ENCODE measurements at regions not wholly inside any gene's neighbourhood (a gene's known extent, or its start where the extent isn't known, plus 50 kb on each side); places are given as distances from the start of the nearest gene placed in this dataset.
A peak's percentile ranks its signal among the peaks of the same experiment; 100 is the strongest.
"Not testable (repeated sequence)": the region's sequence is repeated elsewhere in the genome, so short reads cannot be mapped to it uniquely, and the experiment has no call there.

- H3K27ac ChIP-seq (ENCODE audit: low read depth, low read length), result no peak overlapping the region
- no peaks in the 10 kb centered on the region for H3K9me3 ChIP-seq (ENCODE audit: control insufficient read depth, insufficient read depth, low read length)
- H3K9ac ChIP-seq (ENCODE audit: low read depth, low read length), result no peak overlapping the region
- no peak overlapping the region for H3K4me3 ChIP-seq (ENCODE audit: low read depth, low read length)
- H3K36me3 ChIP-seq (ENCODE audit: control insufficient read depth, insufficient read depth, low read length), result no peaks in the 10 kb centered on the region
- 0 out of 2 replicates have a peak, but pooled peaks cover 3% of the 10 kb centered on the region for H3K4me1 ChIP-seq (ENCODE audit: control insufficient read depth, insufficient read depth, low read length)
- H3K27me3 ChIP-seq (ENCODE audit: control insufficient read depth, insufficient read depth, low read length), result no peaks in the 10 kb centered on the region
Observed at GRCh38 chr9:124137944-124138335, 119.8 kb upstream of the NEK6 start.

- Histone ChIP-seq H3K36me3 (ENCODE audit: control insufficient read depth, insufficient read depth, low read length) (no peaks in the 10 kb centered on the region), H3K4me1 (ENCODE audit: control insufficient read depth, insufficient read depth, low read length) (no peaks in the 10 kb centered on the region), H3K9ac (ENCODE audit: low read depth, low read length) (no peak overlapping the region), H3K27ac (ENCODE audit: low read depth, low read length) (no peak overlapping the region), H3K9me3 (ENCODE audit: control insufficient read depth, insufficient read depth, low read length) (no peaks in the 10 kb centered on the region), H3K4me3 (ENCODE audit: low read depth, low read length) (no peak overlapping the region), H3K27me3 (ENCODE audit: control insufficient read depth, insufficient read depth, low read length) (no peaks in the 10 kb centered on the region)
Observed at GRCh38 chr9:124139001-124139400, 118.7 kb upstream of the NEK6 start.

- Histone ChIP-seq H3K9ac (ENCODE audit: low read depth, low read length) (no peak overlapping the region), H3K4me1 (ENCODE audit: control insufficient read depth, insufficient read depth, low read length) (no peaks in the 10 kb centered on the region), H3K9me3 (ENCODE audit: control insufficient read depth, insufficient read depth, low read length) (no peaks in the 10 kb centered on the region), H3K27ac (ENCODE audit: low read depth, low read length) (no peak overlapping the region), H3K27me3 (ENCODE audit: control insufficient read depth, insufficient read depth, low read length) (no peaks in the 10 kb centered on the region), H3K36me3 (ENCODE audit: control insufficient read depth, insufficient read depth, low read length) (no peaks in the 10 kb centered on the region), H3K4me3 (ENCODE audit: low read depth, low read length) (no peak overlapping the region)
Observed at GRCh38 chr9:124140941-124141568, 116.7 kb upstream of the NEK6 start.

- H3K4me3 ChIP-seq (ENCODE audit: low read depth, low read length); H3K9ac ChIP-seq (ENCODE audit: low read depth, low read length): not testable (repeated sequence)
- H3K27ac ChIP-seq (ENCODE audit: low read depth, low read length), result peak overlapping the region; percentile 21
Observed at GRCh38 chr9:124144561-124145123, 113.1 kb upstream of the NEK6 start.

GRCh38 chr9:124146031-124146561 lies 111.7 kb upstream of the NEK6 start:
- H3K27ac ChIP-seq (ENCODE audit: low read depth, low read length), result no peak overlapping the region
- H3K9ac ChIP-seq (ENCODE audit: low read depth, low read length), result no peak overlapping the region
- H3K4me3 ChIP-seq (ENCODE audit: low read depth, low read length), result no peak overlapping the region
- H3K4me1 ChIP-seq (ENCODE audit: control insufficient read depth, insufficient read depth, low read length), result no peaks in the 10 kb centered on the region
- no peaks in the 10 kb centered on the region for H3K27me3 ChIP-seq (ENCODE audit: control insufficient read depth, insufficient read depth, low read length)
- no peaks in the 10 kb centered on the region for H3K9me3 ChIP-seq (ENCODE audit: control insufficient read depth, insufficient read depth, low read length)
- H3K36me3 ChIP-seq (ENCODE audit: control insufficient read depth, insufficient read depth, low read length), result no peaks in the 10 kb centered on the region

More at GRCh38 chr9:124144561-124145123, 113.1 kb upstream of the NEK6 start:
- H3K9me3 ChIP-seq (ENCODE audit: control insufficient read depth, insufficient read depth, low read length); H3K4me1 ChIP-seq (ENCODE audit: control insufficient read depth, insufficient read depth, low read length); H3K27me3 ChIP-seq (ENCODE audit: control insufficient read depth, insufficient read depth, low read length); H3K36me3 ChIP-seq (ENCODE audit: control insufficient read depth, insufficient read depth, low read length): not testable (repeated sequence)

GRCh38 chr9:124149992-124150391 lies 107.8 kb upstream of the NEK6 start:
- Histone ChIP-seq H3K27ac (ENCODE audit: low read depth, low read length) (no peak overlapping the region), H3K9ac (ENCODE audit: low read depth, low read length) (no peak overlapping the region), H3K9me3 (ENCODE audit: control insufficient read depth, insufficient read depth, low read length) (no peaks in the 10 kb centered on the region), H3K27me3 (ENCODE audit: control insufficient read depth, insufficient read depth, low read length) (no peaks in the 10 kb centered on the region), H3K4me1 (ENCODE audit: control insufficient read depth, insufficient read depth, low read length) (no peaks in the 10 kb centered on the region), H3K4me3 (ENCODE audit: low read depth, low read length) (no peak overlapping the region), H3K36me3 (ENCODE audit: control insufficient read depth, insufficient read depth, low read length) (no peaks in the 10 kb centered on the region)

- Histone ChIP-seq H3K9me3 (ENCODE audit: control insufficient read depth, insufficient read depth, low read length) (no peaks in the 10 kb centered on the region), H3K27me3 (ENCODE audit: control insufficient read depth, insufficient read depth, low read length) (no peaks in the 10 kb centered on the region; the same call in 1 of the 2 replicates), H3K27ac (ENCODE audit: low read depth, low read length) (no peak overlapping the region), H3K4me1 (ENCODE audit: control insufficient read depth, insufficient read depth, low read length) (no peaks in the 10 kb centered on the region), H3K4me3 (ENCODE audit: low read depth, low read length) (no peak overlapping the region), H3K36me3 (ENCODE audit: control insufficient read depth, insufficient read depth, low read length) (no peaks in the 10 kb centered on the region), H3K9ac (ENCODE audit: low read depth, low read length) (no peak overlapping the region)
Observed at GRCh38 chr9:124163760-124164255, 93.9 kb upstream of the NEK6 start.

- Histone ChIP-seq H3K9me3 (ENCODE audit: control insufficient read depth, insufficient read depth, low read length) (no peaks in the 10 kb centered on the region), H3K27me3 (ENCODE audit: control insufficient read depth, insufficient read depth, low read length) (no peaks in the 10 kb centered on the region; the same call in 1 of the 2 replicates), H3K27ac (ENCODE audit: low read depth, low read length) (no peak overlapping the region), H3K4me1 (ENCODE audit: control insufficient read depth, insufficient read depth, low read length) (no peaks in the 10 kb centered on the region), H3K9ac (ENCODE audit: low read depth, low read length) (no peak overlapping the region), H3K4me3 (ENCODE audit: low read depth, low read length) (no peak overlapping the region), H3K36me3 (ENCODE audit: control insufficient read depth, insufficient read depth, low read length) (no peaks in the 10 kb centered on the region)
Observed at GRCh38 chr9:124164811-124165210, 92.9 kb upstream of the NEK6 start.

- no peak overlapping the region for H3K4me3 ChIP-seq (ENCODE audit: low read depth, low read length)
- H3K4me1 ChIP-seq (ENCODE audit: control insufficient read depth, insufficient read depth, low read length), result no peaks in the 10 kb centered on the region
- H3K27me3 ChIP-seq (ENCODE audit: control insufficient read depth, insufficient read depth, low read length), result no peaks in the 10 kb centered on the region
- no peak overlapping the region for H3K9ac ChIP-seq (ENCODE audit: low read depth, low read length)
- H3K9me3 ChIP-seq (ENCODE audit: control insufficient read depth, insufficient read depth, low read length), result no peaks in the 10 kb centered on the region
- H3K27ac ChIP-seq (ENCODE audit: low read depth, low read length), result no peak overlapping the region
- H3K36me3 ChIP-seq (ENCODE audit: control insufficient read depth, insufficient read depth, low read length), result no peaks in the 10 kb centered on the region
Observed at GRCh38 chr9:124174433-124174832, 83.3 kb upstream of the NEK6 start.

- not testable (repeated sequence) for H3K9me3 ChIP-seq (ENCODE audit: control insufficient read depth, insufficient read depth, low read length); H3K4me1 ChIP-seq (ENCODE audit: control insufficient read depth, insufficient read depth, low read length); H3K36me3 ChIP-seq (ENCODE audit: control insufficient read depth, insufficient read depth, low read length); H3K27ac ChIP-seq (ENCODE audit: low read depth, low read length); H3K27me3 ChIP-seq (ENCODE audit: control insufficient read depth, insufficient read depth, low read length); H3K9ac ChIP-seq (ENCODE audit: low read depth, low read length); H3K4me3 ChIP-seq (ENCODE audit: low read depth, low read length)
Observed at GRCh38 chr9:124177522-124177921, 80.2 kb upstream of the NEK6 start.
